HCT116 (cell line): ENCODE measurements at regions not wholly inside any gene's neighbourhood (a gene's known extent, or its start where the extent isn't known, plus 50 kb on each side); places are given as distances from the start of the nearest gene placed in this dataset.

Experiments used
- POLR2A ChIP-seq: IDR thresholded peaks from 2 replicates; pipeline ENCODE4 v1.7.0; 2011; ENCODE audit warnings: borderline replicate concordance; ENCODE audit not compliant: insufficient read depth, insufficient read length; ENCODE audit errors: extremely low read depth
- POLR2AphosphoS5 ChIP-seq: IDR thresholded peaks from 2 replicates; pipeline ENCODE4 v1.6.1; 2011; ENCODE audit warnings: mild to moderate bottlenecking, low read depth, low read length, moderate library complexity
- REST ChIP-seq: IDR thresholded peaks from 2 replicates; pipeline ENCODE4 v1.6.1; 2012; ENCODE audit warnings: low read depth
- SIN3A ChIP-seq: IDR thresholded peaks from 2 replicates; pipeline ENCODE4 v1.6.1; 2012; ENCODE audit warnings: low read depth
- YY1 ChIP-seq: IDR thresholded peaks from 2 replicates; pipeline ENCODE4 v1.6.1; 2011; ENCODE audit warnings: low read length, low read depth, moderate library complexity, mild to moderate bottlenecking; ENCODE audit not compliant: insufficient replicate concordance; ENCODE audit errors: extremely low read depth
- TF ChIP-seq, protein P1 (sequence below), 3 experiments: fragments of 200-600 bp in 1 of 3; sonication (generic) in 1 of 3; IDR thresholded peaks in 2 of 3; conservative IDR thresholded peaks in 1 of 3; 2 replicates each; pipeline ENCODE4 v1.5.1; 2012 to 2017; ENCODE audit warnings: low read depth in 2 of 3, low read length in 2 of 3, antibody characterized with exemption in 1 of 3, borderline replicate concordance in 1 of 3, control low read depth in 1 of 3, mild to moderate bottlenecking in 1 of 3, mixed read lengths in 1 of 3, mixed run types in 1 of 3, moderate library complexity in 1 of 3; ENCODE audit not compliant: insufficient read depth in 1 of 3
- TF ChIP-seq, protein P2 (sequence below): IDR thresholded peaks from 2 replicates; pipeline ENCODE4 v1.6.1; 2011; ENCODE audit warnings: mild to moderate bottlenecking, low read length, moderate library complexity; ENCODE audit not compliant: insufficient replicate concordance; ENCODE audit errors: extremely low read depth

DNA sequence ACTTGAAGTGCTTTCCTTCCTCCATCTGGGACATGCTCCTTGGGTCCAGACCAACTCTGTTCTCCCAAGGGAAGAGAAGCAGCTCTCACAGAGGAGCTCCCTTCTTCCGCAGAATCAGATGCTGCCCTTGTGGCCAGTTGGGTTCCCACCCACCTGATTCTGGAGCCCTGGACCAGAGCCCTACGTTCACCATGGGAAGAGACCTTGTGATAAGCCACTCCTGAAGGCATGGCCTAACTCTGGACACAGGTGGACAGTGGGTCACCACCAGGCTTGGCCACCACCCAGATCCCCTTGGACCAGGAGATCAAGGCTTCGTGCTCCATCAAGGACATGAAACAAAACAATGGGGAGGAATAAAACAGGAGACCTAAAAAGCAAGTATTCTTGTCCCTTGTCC, 172.2 kb downstream of the RPLP1 start:
- TF ChIP-seq, protein P1, sequence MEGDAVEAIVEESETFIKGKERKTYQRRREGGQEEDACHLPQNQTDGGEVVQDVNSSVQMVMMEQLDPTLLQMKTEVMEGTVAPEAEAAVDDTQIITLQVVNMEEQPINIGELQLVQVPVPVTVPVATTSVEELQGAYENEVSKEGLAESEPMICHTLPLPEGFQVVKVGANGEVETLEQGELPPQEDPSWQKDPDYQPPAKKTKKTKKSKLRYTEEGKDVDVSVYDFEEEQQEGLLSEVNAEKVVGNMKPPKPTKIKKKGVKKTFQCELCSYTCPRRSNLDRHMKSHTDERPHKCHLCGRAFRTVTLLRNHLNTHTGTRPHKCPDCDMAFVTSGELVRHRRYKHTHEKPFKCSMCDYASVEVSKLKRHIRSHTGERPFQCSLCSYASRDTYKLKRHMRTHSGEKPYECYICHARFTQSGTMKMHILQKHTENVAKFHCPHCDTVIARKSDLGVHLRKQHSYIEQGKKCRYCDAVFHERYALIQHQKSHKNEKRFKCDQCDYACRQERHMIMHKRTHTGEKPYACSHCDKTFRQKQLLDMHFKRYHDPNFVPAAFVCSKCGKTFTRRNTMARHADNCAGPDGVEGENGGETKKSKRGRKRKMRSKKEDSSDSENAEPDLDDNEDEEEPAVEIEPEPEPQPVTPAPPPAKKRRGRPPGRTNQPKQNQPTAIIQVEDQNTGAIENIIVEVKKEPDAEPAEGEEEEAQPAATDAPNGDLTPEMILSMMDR (IDR thresholded peaks at IDR 0.05 in 2 of 3, conservative IDR thresholded peaks at IDR 0.05 in 1 of 3; ENCODE audit: borderline replicate concordance in 1 of 3, insufficient read depth in 1 of 3, low read depth in 2 of 3, low read length in 2 of 3), result no peak
- no peak for TF ChIP-seq POLR2A
- TF ChIP-seq YY1, result no peak
- no peak for TF ChIP-seq REST
- TF ChIP-seq POLR2AphosphoS5, result no peak
- no peak for TF ChIP-seq SIN3A
- TF ChIP-seq, protein P2, sequence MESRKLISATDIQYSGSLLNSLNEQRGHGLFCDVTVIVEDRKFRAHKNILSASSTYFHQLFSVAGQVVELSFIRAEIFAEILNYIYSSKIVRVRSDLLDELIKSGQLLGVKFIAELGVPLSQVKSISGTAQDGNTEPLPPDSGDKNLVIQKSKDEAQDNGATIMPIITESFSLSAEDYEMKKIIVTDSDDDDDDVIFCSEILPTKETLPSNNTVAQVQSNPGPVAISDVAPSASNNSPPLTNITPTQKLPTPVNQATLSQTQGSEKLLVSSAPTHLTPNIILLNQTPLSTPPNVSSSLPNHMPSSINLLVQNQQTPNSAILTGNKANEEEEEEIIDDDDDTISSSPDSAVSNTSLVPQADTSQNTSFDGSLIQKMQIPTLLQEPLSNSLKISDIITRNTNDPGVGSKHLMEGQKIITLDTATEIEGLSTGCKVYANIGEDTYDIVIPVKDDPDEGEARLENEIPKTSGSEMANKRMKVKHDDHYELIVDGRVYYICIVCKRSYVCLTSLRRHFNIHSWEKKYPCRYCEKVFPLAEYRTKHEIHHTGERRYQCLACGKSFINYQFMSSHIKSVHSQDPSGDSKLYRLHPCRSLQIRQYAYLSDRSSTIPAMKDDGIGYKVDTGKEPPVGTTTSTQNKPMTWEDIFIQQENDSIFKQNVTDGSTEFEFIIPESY, result no peak
